Endothelial cell of umbilical vein (primary cell): ENCODE measurements at regions not wholly inside any gene's neighbourhood (a gene's known extent, or its start where the extent isn't known, plus 50 kb on each side); places are given as distances from the start of the nearest gene placed in this dataset.

Source experiments
- BruUV-seq: library from RNA; stranded (reverse); fragments of 400-500 nt; replicated peaks from 2 replicates; lab custom pipeline; 2021; lab: Mats Ljungman, UMichigan
- CTCF ChIA-PET: fragments of 300-600, 350-600 bp; sonication (Branson Sonifier 250); formaldehyde crosslinking; loops from one replicate; lab custom pipeline; 2021; ENCODE audit warnings: antibody characterized with exemption, inconsistent platforms; lab: Charles Lee
- POLR2A ChIA-PET: fragments of 300-600, 350-600 bp; sonication (Branson Sonifier 250); formaldehyde crosslinking; loops from one replicate; lab custom pipeline; 2021; ENCODE audit warnings: antibody characterized with exemption, inconsistent platforms; lab: Charles Lee
- DNase-seq: peaks from one replicate; pipeline ENCODE4 v3.0.0-alpha.2; 2011; ENCODE audit warnings: low read depth, low spot score
- FAIRE-seq: peaks from 2 replicates; lab custom pipeline; 2011; peaks lifted over from hg19 to GRCh38; lab: Jason Lieb, UNC
- H2AFZ ChIP-seq: 2 replicates; pipeline ENCODE4 v1.6.0; 2012; ENCODE audit warnings: low read depth, low read length, control low read depth, inconsistent platforms
- H3K27ac ChIP-seq: 2 replicates; pipeline ENCODE4 v1.5.1; 2011; ENCODE audit warnings: low read depth, mild to moderate bottlenecking, control low read depth, low read length, moderate library complexity; ENCODE audit not compliant: insufficient read depth
- H3K27me3 ChIP-seq, 2 experiments: 2 replicates each; pipeline versions ENCODE4 v1.6.0 to v1.6.1; 2011; ENCODE audit warnings: low read length in 2 of 2, mixed read lengths in 1 of 2; ENCODE audit not compliant: control insufficient read depth in 2 of 2, insufficient read depth in 2 of 2
- H3K36me3 ChIP-seq, 2 experiments: 2 replicates in 1 of 2; 3 replicates in 1 of 2; pipeline ENCODE4 v1.5.1; 2011; ENCODE audit warnings: low read length in 2 of 2, mild to moderate bottlenecking in 1 of 2, moderate library complexity in 1 of 2; ENCODE audit not compliant: control insufficient read depth in 2 of 2, insufficient read depth in 2 of 2; ENCODE audit errors: extremely low read depth in 1 of 2
- H3K4me1 ChIP-seq: 3 replicates; pipeline ENCODE4 v1.5.1; 2011; ENCODE audit warnings: mild to moderate bottlenecking, low read length; ENCODE audit not compliant: control insufficient read depth, insufficient read depth; ENCODE audit errors: extremely low read depth
- H3K4me2 ChIP-seq: 2 replicates; pipeline ENCODE4 v1.6.1; 2011; ENCODE audit warnings: low read length, control low read depth, mixed read lengths; ENCODE audit not compliant: insufficient read depth
- H3K4me3 ChIP-seq, 3 experiments: fragments of 200-600 bp in 1 of 3; sonication (generic), shearing (Covaris generic) in 1 of 3; replicated peaks in 1 of 3; 2 replicates each; pipeline ENCODE4 v1.5.1; 2011 to 2016; ENCODE audit warnings: control low read depth in 3 of 3, low read length in 3 of 3, mild to moderate bottlenecking in 2 of 3, inconsistent platforms in 1 of 3, low read depth in 1 of 3, moderate library complexity in 1 of 3; ENCODE audit not compliant: insufficient read depth in 1 of 3
- H3K79me2 ChIP-seq: 2 replicates; pipeline ENCODE4 v1.6.0; 2012; ENCODE audit warnings: low read length, inconsistent platforms; ENCODE audit not compliant: control insufficient read depth, insufficient read depth
- H3K9ac ChIP-seq: replicated peaks from 2 replicates; pipeline ENCODE3; 2011; ENCODE audit warnings: low read length, control low read depth; ENCODE audit not compliant: insufficient read depth; ENCODE audit errors: extremely low read depth
- H3K9me1 ChIP-seq: replicated peaks from 3 replicates; pipeline ENCODE4 v1.6.0; 2011; ENCODE audit warnings: mild to moderate bottlenecking, low read length; ENCODE audit not compliant: control insufficient read depth, insufficient read depth; ENCODE audit errors: extremely low read depth
- H3K9me3 ChIP-seq: replicated peaks from 2 replicates; pipeline ENCODE4 v1.5.1; 2012; ENCODE audit warnings: low read length, inconsistent platforms; ENCODE audit not compliant: control insufficient read depth, insufficient read depth
- H4K20me1 ChIP-seq: replicated peaks from 2 replicates; pipeline ENCODE3; 2011; ENCODE audit warnings: mild to moderate bottlenecking, low read length; ENCODE audit not compliant: control insufficient read depth, insufficient read depth; ENCODE audit errors: extremely low read depth
- CTCF ChIP-seq, 2 donors: IDR thresholded peaks; 1 replicate in 1 of 2; 2 replicates in 1 of 2; pipeline ENCODE4 v1.5.1; 2011; ENCODE audit warnings: low read length in 2 of 2, mild to moderate bottlenecking in 2 of 2, moderate library complexity in 2 of 2, control low read depth in 1 of 2, inconsistent platforms in 1 of 2, low read depth in 1 of 2; ENCODE audit not compliant: insufficient read depth in 1 of 2; ENCODE audit errors: extremely low read depth in 1 of 2
- EZH2 ChIP-seq: IDR thresholded peaks from 2 replicates; pipeline ENCODE4 v1.6.1; 2012; ENCODE audit warnings: borderline replicate concordance, low read depth, mild to moderate bottlenecking, moderate library complexity, low read length, inconsistent platforms; ENCODE audit not compliant: severe bottlenecking
- FOS ChIP-seq: IDR thresholded peaks from 2 replicates; pipeline ENCODE4 v1.6.1; 2011; ENCODE audit warnings: mild to moderate bottlenecking, low read length, moderate library complexity, borderline replicate concordance; ENCODE audit not compliant: insufficient read depth
- GATA2 ChIP-seq: IDR thresholded peaks from 2 replicates; pipeline ENCODE4 v1.7.0; 2011; ENCODE audit warnings: low read depth, mild to moderate bottlenecking, moderate library complexity, mixed read lengths, low read length; ENCODE audit not compliant: insufficient read length, insufficient read depth
- JUN ChIP-seq: IDR thresholded peaks from 2 replicates; pipeline ENCODE4 v1.6.1; 2011; ENCODE audit warnings: borderline replicate concordance, low read depth; ENCODE audit not compliant: insufficient read length, insufficient read depth
- MYC ChIP-seq: IDR thresholded peaks from one replicate; pipeline ENCODE4 v1.6.1; 2011; ENCODE audit warnings: mild to moderate bottlenecking, low read depth, low read length
- POLR2A ChIP-seq: IDR thresholded peaks from 2 replicates; pipeline ENCODE4 v1.6.1; 2012; ENCODE audit warnings: low read depth, mild to moderate bottlenecking, control low read depth, low read length
- POLR2AphosphoS5 ChIP-seq: IDR thresholded peaks from 2 replicates; pipeline ENCODE4 v1.6.1; 2012; ENCODE audit warnings: low read depth, mild to moderate bottlenecking, control low read depth, low read length, moderate library complexity; ENCODE audit not compliant: insufficient read depth
- dilution Hi-C: fragments of 300-500 bp; cut with MboI; formaldehyde crosslinking; loops from one replicate; pipeline ENCODE4 v1.15.0; 2019; ENCODE audit warnings: low sequenced_read_pairs; ENCODE audit not compliant: extremely low pct_ligation_motif_present
- intact Hi-C: fragments of 100-400 bp; cut with micrococcal nuclease; formaldehyde crosslinking; loops from one replicate; pipeline ENCODE4 v1.10.0; 2022
- TF ChIP-seq, protein P1 (sequence below): IDR thresholded peaks from 2 replicates; pipeline ENCODE4 v1.6.1; 2011; ENCODE audit not compliant: insufficient read depth, insufficient read length

DNA sequence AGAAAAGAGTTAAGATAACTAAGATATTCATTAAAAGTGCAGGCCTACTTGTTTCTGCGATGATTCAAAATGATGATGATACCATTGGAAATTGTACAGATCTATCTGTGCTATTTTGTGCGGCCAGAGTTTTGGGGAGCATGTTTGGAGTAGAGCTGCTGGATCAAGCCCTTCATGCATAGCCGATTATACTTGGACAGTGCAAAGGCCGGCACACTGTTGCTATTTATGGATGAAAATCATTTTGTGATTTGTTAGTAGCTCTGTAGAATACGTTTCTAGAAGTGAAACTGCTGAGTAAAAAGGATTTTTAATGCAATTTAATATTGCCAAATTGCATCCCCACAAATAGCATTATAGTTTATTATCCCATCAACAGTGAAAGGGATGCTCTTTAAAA, 82.1 kb upstream of the NMUR2 start:
- CTCF ChIA-PET, result no interaction called here

GRCh38 chr5:152488869-152489268, 83.8 kb upstream of the NMUR2 start:
- intact Hi-C loops, result no loop called here

More for the DNA sequence above, 82.1 kb upstream of the NMUR2 start:
- Histone ChIP-seq H3K9me3 (no peaks in the 10 kb centered on the region), H3K4me3 (no peak overlapping the region), H3K36me3 (no peaks in the 10 kb centered on the region), H3K79me2 (no peaks in the 10 kb centered on the region), H3K9ac (no peak overlapping the region), H4K20me1 (no peaks in the 10 kb centered on the region), H3K27ac (no peak overlapping the region), H3K4me1 (no peaks in the 10 kb centered on the region), H2AFZ (no peak overlapping the region), H3K4me2 (no peak overlapping the region), H3K27me3 (no peaks in the 10 kb centered on the region), H3K9me1 (no peaks in the 10 kb centered on the region)
- no peak for DNase-seq
- TF ChIP-seq EZH2, result no peak
- TF ChIP-seq CTCF (IDR thresholded peaks at IDR 0.05; ENCODE audit: extremely low read depth in 1 of 2, insufficient read depth in 1 of 2, low read depth in 1 of 2, low read length in 2 of 2), result no peak
- POLR2A ChIA-PET, result no interaction called here
- intact Hi-C loops, result no loop called here
- FAIRE-seq, result no peak
- dilution Hi-C loops, result no loop called here
- no TSS peak for BruUV-seq

More at GRCh38 chr5:152488869-152489268, 83.8 kb upstream of the NMUR2 start:
- Histone ChIP-seq H3K27me3 (no peaks in the 10 kb centered on the region), H3K27ac (no peak overlapping the region), H3K36me3 (no peaks in the 10 kb centered on the region), H3K9me3 (no peaks in the 10 kb centered on the region), H3K4me3 (no peak overlapping the region), H2AFZ (no peak overlapping the region), H3K4me2 (no peak overlapping the region), H4K20me1 (no peaks in the 10 kb centered on the region), H3K9ac (no peak overlapping the region), H3K79me2 (no peaks in the 10 kb centered on the region), H3K4me1 (no peaks in the 10 kb centered on the region), H3K9me1 (no peaks in the 10 kb centered on the region)
- ChIA-PET CTCF (no interaction called here), POLR2A (no interaction called here)
- dilution Hi-C loops, result no loop called here
- DNase-seq (no peak), FAIRE-seq (no peak)
- BruUV-seq, result no TSS peak
- TF ChIP-seq POLR2A (no peak), FOS (no peak), MYC (no peak), GATA2 (no peak), POLR2AphosphoS5 (no peak), JUN (no peak), CTCF (IDR thresholded peaks at IDR 0.05; ENCODE audit: extremely low read depth in 1 of 2, insufficient read depth in 1 of 2, low read depth in 1 of 2, low read length in 2 of 2) (no peak), EZH2 (no peak)
- TF ChIP-seq, protein P1, sequence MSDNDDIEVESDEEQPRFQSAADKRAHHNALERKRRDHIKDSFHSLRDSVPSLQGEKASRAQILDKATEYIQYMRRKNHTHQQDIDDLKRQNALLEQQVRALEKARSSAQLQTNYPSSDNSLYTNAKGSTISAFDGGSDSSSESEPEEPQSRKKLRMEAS, result no peak
